ENCODE measurements at regions not wholly inside any gene's neighbourhood (a gene's known extent, or its start where the extent isn't known, plus 50 kb on each side); places are given as distances from the start of the nearest gene placed in this dataset.
"Not testable (repeated sequence)": the region's sequence is repeated elsewhere in the genome, so short reads cannot be mapped to it uniquely, and the experiment has no call there.

GRCh38 chr1:194908643-194909042 lies 1699.6 kb downstream of the KCNT2 start:
- in situ Hi-C loops (cut with HindIII; ENCODE audit: low pct_unique_long_range_greater_than_20kb, low sequenced_read_pairs), result no loop called here
- no peak for DNase-seq (ENCODE audit: low read depth)

GRCh38 chr1:194903524-194903923 lies 1704.7 kb downstream of the KCNT2 start:
- DNase-seq (ENCODE audit: low read depth), result no peak
- in situ Hi-C loops (cut with HindIII; ENCODE audit: low pct_unique_long_range_greater_than_20kb, low sequenced_read_pairs), result no loop called here

DNA sequence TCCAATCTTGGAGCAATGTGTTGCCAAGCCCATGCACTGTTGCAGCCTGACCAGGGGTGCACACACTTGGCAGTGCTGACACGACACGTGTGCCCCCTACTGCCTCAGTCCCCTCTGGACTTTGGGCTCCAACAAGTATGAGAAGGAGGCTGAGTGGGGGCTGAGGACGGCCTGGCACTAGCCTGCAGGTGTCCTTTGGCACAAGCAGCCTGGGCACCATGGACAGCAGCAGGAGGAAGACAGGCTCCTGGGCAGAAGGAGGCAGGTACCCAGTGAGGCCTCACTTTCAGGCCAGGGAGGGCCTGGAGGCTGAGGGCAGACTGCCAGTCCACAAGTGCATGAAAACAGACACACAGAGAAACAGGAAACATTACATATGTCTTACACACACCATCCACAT lies 1702.9 kb upstream of the B3GALT2 start:
- in situ Hi-C loops (cut with HindIII; ENCODE audit: low pct_unique_long_range_greater_than_20kb, low sequenced_read_pairs), result no loop called here
- no peak for DNase-seq (ENCODE audit: low read depth)

DNA sequence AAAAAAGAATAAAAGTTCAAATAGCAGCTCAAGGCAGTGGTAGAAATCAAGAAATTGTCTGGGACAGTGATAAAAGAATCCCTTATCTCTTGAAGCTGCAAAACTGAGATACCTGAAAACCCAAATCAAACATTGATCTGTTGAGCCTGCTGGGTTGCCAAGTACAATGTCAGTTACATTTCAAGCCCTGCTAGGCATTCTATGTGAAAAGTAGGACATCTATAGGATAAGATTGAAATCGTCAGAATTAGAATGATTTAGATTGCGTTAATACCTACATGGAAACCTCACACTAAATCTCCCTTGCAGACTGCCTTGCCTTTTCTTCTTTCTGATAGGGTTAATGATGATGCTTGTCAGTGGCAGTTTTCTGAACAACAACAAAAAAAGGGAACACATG lies 1684.4 kb upstream of the B3GALT2 start:
- in situ Hi-C loops (cut with HindIII; ENCODE audit: low pct_unique_long_range_greater_than_20kb, low sequenced_read_pairs), result no loop called here
- no peak for DNase-seq (ENCODE audit: low read depth)

GRCh38 chr1:194866153-194866552 lies 1679.7 kb upstream of the B3GALT2 start:
- no peak for DNase-seq (ENCODE audit: low read depth)
- in situ Hi-C loops (cut with HindIII; ENCODE audit: low pct_unique_long_range_greater_than_20kb, low sequenced_read_pairs), result no loop called here

DNA sequence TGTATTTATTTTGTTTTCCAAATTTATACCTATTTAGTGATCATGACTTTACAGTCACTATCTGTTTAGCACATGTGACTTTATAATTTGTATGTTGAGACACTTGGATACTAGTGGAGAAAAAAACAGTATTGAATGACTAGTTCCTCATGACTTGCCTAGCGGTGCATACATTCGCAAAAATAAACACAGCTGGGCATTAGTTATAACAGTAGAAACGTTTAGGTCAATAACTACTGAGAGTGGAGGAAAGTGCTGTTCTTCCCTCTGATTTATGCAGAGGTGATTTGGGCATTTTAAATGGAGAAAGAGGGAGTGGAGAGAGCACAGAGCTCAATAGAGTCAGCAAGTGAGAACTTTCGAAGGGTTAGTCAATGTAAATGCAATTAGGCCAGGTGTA lies 1679.0 kb upstream of the B3GALT2 start:
- in situ Hi-C loops (cut with HindIII; ENCODE audit: low pct_unique_long_range_greater_than_20kb, low sequenced_read_pairs), result no loop called here
- DNase-seq (ENCODE audit: low read depth), result no peak

DNA sequence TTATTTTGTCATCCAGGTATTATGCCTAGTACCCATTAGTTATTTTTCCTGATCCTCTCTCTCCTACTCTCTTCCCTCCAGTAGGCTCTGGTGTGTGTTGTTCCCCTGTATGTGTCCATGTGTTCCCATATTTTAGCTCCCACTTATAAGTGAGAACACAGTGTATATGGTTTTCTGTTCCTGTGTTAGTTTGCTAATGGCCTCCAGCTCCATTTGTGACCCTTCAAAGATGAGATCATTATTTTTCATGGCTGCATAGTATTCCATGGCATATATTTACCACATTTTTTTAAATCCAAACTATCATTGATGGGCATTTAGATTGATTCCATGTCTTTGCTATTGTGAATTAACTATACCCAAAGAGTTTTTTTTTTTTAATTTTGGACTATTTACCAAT lies 1675.7 kb upstream of the B3GALT2 start:
- in situ Hi-C loops (cut with HindIII; ENCODE audit: low pct_unique_long_range_greater_than_20kb, low sequenced_read_pairs), result no loop called here
- no peak for DNase-seq (ENCODE audit: low read depth)

DNA sequence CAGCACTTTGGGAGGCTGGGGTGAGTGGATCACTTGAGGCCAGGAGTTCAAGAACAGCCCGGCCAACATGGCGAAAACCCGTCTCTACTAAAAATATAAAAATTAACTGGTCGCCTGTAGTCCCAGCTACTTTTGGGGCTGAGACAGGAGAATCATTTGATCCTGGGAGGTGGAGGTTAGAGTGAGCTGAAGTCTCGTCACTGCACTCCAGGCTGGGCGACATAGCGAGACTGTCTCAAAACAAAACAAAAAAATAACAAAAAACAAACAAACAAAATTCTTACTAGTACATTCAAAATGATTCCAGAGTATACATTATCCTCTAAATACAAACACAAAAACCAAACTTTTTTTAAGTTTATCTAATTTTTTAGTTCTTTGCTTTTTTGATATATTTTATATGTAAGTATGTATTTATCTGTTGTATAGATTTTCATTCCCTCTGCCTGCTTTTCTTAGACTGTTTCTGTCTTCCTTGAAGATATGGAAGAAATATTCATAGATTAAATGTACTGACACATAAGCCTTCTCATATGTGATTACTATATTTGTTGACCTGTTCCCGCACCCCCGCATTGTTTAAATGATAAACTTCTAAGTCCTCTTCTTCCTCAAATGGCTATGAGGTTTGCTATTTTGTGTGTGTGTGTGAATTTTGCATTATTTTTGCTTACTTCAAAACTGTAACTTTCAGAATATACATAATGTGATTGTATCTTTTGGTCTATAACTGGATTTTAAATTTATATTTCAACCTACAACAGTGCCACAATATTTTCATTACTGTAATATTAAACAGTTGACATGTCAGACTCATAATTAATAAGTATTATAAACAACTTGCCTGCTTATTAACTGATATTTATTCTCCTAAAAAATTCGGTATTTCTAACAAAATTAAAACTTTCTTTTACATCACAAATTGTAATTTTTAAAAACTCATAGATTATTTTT lies 1674.1 kb upstream of the B3GALT2 start:
- DNase-seq (ENCODE audit: low read depth), result no peak
- in situ Hi-C loops (cut with HindIII; ENCODE audit: low pct_unique_long_range_greater_than_20kb, low sequenced_read_pairs), result no loop called here

DNA sequence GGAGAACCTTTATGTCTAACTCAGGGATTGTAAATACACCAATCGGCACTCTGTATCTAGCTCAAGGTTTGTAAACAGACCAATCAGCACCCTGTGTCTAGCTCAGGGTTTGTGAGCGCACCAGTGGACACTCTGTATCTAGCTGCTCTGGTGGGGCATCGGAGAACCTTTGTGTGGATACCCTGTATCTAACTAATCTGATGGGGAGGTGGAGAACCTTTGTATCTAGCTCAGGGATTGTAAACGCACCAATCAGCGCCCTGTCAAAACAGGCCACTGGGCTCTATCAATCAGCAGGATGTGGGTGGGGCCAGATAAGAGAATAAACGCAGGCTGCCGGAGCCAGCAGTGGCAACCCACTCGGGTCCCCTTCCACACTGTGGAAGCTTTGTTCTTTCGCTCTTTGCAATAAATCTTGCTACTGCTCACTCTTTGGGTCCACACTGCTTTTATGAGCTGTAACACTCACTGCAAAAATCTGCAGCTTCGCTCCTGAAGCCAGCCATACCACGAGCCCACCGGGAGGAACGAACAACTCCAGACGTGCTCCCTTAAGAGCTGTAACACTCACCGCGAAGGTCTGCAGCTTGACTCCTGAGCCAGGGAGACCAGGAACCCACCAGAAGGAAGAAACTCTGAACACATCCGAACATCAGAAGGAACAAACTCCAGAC lies 1673.2 kb upstream of the B3GALT2 start:
- in situ Hi-C loops (cut with HindIII; ENCODE audit: low pct_unique_long_range_greater_than_20kb, low sequenced_read_pairs); DNase-seq (ENCODE audit: low read depth): not testable (repeated sequence)

DNA sequence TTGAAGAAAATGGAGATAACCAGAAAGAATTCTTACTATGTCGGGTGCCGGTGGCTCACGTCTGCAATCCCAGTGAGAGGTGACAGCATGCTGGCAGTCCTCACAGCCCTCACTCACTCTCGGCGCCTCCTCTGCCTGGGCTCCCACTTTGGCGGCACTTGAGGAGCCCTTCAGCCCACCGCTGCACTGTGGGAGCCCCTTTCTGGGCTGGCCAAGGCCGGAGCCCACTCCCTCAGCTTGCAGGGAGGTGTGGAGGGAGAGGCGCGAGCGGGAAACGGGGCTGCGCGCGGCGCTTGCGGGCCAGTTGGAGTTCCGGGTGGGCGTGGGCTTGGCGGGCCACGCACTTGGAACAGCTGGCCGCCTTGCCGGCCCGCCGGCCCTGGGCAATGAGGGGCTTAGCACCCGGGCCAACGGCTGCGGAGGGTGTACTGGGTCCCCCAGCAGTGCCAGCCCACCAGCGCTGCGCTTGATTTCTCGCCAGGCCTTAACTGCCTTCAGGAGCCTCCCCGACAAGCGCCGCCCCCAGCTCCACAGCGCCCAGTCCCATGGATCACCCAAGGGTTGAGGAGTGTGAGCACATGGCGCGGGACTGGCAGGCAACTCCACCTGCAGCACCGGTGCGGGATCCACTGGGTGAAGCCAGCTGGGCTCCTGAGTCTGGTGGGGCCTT lies 1672.5 kb upstream of the B3GALT2 start:
- DNase-seq (ENCODE audit: low read depth); in situ Hi-C loops (cut with HindIII; ENCODE audit: low pct_unique_long_range_greater_than_20kb, low sequenced_read_pairs): not testable (repeated sequence)

GRCh38 chr1:194857413-194857812 lies 1671.0 kb upstream of the B3GALT2 start:
- no peak for DNase-seq (ENCODE audit: low read depth)
- in situ Hi-C loops (cut with HindIII; ENCODE audit: low pct_unique_long_range_greater_than_20kb, low sequenced_read_pairs), result no loop called here

DNA sequence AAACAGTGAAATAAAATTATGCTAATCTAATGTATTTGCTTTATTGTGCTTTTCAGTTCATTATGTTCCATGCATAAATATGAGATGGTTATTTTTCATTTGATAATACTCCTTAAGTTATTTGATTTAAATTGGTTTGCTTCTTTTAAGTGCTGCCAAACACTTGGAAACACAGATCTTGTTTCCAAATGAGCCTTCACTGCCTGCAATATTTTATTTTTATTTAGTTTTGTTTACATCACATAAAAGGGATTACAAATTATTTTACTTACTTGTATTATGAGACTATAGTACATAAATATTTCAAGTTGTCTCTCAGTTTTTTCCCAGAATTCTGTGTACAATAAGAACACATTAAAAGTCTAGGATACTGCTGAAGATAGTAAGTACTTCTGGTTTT lies 1662.4 kb upstream of the B3GALT2 start:
- in situ Hi-C loops (cut with HindIII; ENCODE audit: low pct_unique_long_range_greater_than_20kb, low sequenced_read_pairs), result no loop called here
- no peak for DNase-seq (ENCODE audit: low read depth)

- DNase-seq (ENCODE audit: low read depth), result no peak
- in situ Hi-C loops (cut with HindIII; ENCODE audit: low pct_unique_long_range_greater_than_20kb, low sequenced_read_pairs), result no loop called here
These were observed 1660.1 kb upstream of the B3GALT2 start for GRCh38 chr1:194846488-194846887.

DNA sequence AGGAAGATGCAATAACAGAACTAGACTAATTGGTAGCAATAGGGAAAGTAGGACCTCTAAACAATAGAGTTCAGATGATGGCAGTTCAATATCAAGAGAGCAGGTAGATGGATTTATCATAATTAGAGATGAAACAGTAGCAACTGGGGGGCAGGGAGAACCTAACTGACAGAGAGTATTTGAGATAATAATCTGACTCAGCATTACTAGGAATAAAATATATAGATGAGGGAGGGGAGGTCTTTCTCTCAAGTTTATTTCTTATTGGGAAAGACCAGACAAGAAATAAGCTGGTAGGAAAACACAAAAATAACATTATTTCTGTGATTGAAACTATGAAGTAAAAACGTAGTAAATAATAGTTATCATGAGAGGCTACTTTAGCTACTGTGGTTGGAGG lies 1656.7 kb upstream of the B3GALT2 start:
- DNase-seq (ENCODE audit: low read depth), result no peak
- in situ Hi-C loops (cut with HindIII; ENCODE audit: low pct_unique_long_range_greater_than_20kb, low sequenced_read_pairs), result no loop called here

- DNase-seq (ENCODE audit: low read depth), result no peak
- in situ Hi-C loops (cut with HindIII; ENCODE audit: low pct_unique_long_range_greater_than_20kb, low sequenced_read_pairs), result no loop called here
These were observed 1646.7 kb upstream of the B3GALT2 start for GRCh38 chr1:194833111-194833510.

- in situ Hi-C loops (cut with HindIII; ENCODE audit: low pct_unique_long_range_greater_than_20kb, low sequenced_read_pairs); DNase-seq (ENCODE audit: low read depth): not testable (repeated sequence)
These were observed 1645.2 kb upstream of the B3GALT2 start for GRCh38 chr1:194831595-194831994.

- DNase-seq (ENCODE audit: low read depth), result no peak
- in situ Hi-C loops (cut with HindIII; ENCODE audit: low pct_unique_long_range_greater_than_20kb, low sequenced_read_pairs), result no loop called here
These were observed 1644.0 kb upstream of the B3GALT2 start for GRCh38 chr1:194830387-194830786.

GRCh38 chr1:194829492-194829891 lies 1643.1 kb upstream of the B3GALT2 start:
- in situ Hi-C loops (cut with HindIII; ENCODE audit: low pct_unique_long_range_greater_than_20kb, low sequenced_read_pairs), result no loop called here
- no peak for DNase-seq (ENCODE audit: low read depth)

GRCh38 chr1:194825382-194825781 lies 1639.0 kb upstream of the B3GALT2 start:
- in situ Hi-C loops (cut with HindIII; ENCODE audit: low pct_unique_long_range_greater_than_20kb, low sequenced_read_pairs), result no loop called here
- no peak for DNase-seq (ENCODE audit: low read depth)

All from Caki2 (cell line).